KOPT-K1 (cell line): ENCODE measurements at regions not wholly inside any gene's neighbourhood (a gene's known extent, or its start where the extent isn't known, plus 50 kb on each side); places are given as distances from the start of the nearest gene placed in this dataset.

Source experiments
- H3K27ac ChIP-seq: fragments of 200-600 bp; sonication (generic); 2 replicates; pipeline ENCODE4 v1.5.1; 2016; ENCODE audit warnings: antibody characterized with exemption, mild to moderate bottlenecking, low read depth, low read length; ENCODE audit not compliant: poor library complexity, severe bottlenecking
- H3K36me3 ChIP-seq: fragments of 200-600 bp; sonication (generic); 2 replicates; pipeline ENCODE4 v1.5.1; 2017; ENCODE audit warnings: antibody characterized with exemption, mild to moderate bottlenecking, low read length, moderate library complexity; ENCODE audit not compliant: insufficient read depth
- H3K9me3 ChIP-seq: fragments of 200-600 bp; sonication (generic); 2 replicates; pipeline ENCODE4 v1.5.1; 2017; ENCODE audit warnings: antibody characterized with exemption, low read length, mild to moderate bottlenecking; ENCODE audit not compliant: insufficient read depth, poor library complexity, severe bottlenecking

GRCh38 chr19:46954502-46954992 lies 65.1 kb upstream of the NPAS1 start:
- H3K36me3 ChIP-seq, result peaks cover 30% of the 10 kb centered on the region
- H3K27ac ChIP-seq, result peak overlapping the region; percentile 63

GRCh38 chr19:46954993-46955812 lies 64.4 kb upstream of the NPAS1 start:
- Histone ChIP-seq H3K27ac (peak overlapping the region; percentile 63), H3K36me3 (peaks cover 26% of the 10 kb centered on the region), H3K9me3 (no peaks in the 10 kb centered on the region)

More at GRCh38 chr19:46954502-46954992, 65.1 kb upstream of the NPAS1 start:
- H3K9me3 ChIP-seq, result no peaks in the 10 kb centered on the region

GRCh38 chr19:46955813-46956371 lies 63.7 kb upstream of the NPAS1 start:
- peak overlapping the region; percentile 45 for H3K27ac ChIP-seq
- H3K36me3 ChIP-seq, result peaks cover 25% of the 10 kb centered on the region
- no peaks in the 10 kb centered on the region for H3K9me3 ChIP-seq

DNA sequence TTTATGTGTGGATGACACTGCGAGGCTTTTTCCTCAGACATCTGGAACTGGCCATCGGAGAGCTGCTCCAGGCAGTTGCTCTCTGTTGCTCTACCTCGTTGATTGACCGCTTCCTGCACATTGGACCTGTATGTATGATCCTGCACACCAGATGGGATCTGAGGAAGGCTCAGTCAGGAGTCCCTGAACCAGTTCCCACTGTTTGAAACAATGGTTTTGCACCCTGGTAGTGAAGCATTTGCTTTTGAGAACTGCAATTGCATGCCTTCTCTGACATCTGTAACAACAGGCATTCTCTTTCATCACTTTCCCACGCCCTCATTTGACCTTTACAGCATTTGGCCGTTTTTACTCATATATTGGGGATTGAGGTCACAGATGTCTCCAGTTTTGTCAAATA lies 61.1 kb upstream of the NPAS1 start:
- Histone ChIP-seq H3K27ac (peak overlapping the region; percentile 39), H3K36me3 (peaks cover 10% of the 10 kb centered on the region; the same call in 1 of the 2 replicates), H3K9me3 (no peaks in the 10 kb centered on the region)

- no peak overlapping the region for H3K27ac ChIP-seq
- peaks cover 10% of the 10 kb centered on the region for H3K36me3 ChIP-seq
- H3K9me3 ChIP-seq, result no peaks in the 10 kb centered on the region
Measured at GRCh38 chr19:46959894-46960556, 59.6 kb upstream of the NPAS1 start.

DNA sequence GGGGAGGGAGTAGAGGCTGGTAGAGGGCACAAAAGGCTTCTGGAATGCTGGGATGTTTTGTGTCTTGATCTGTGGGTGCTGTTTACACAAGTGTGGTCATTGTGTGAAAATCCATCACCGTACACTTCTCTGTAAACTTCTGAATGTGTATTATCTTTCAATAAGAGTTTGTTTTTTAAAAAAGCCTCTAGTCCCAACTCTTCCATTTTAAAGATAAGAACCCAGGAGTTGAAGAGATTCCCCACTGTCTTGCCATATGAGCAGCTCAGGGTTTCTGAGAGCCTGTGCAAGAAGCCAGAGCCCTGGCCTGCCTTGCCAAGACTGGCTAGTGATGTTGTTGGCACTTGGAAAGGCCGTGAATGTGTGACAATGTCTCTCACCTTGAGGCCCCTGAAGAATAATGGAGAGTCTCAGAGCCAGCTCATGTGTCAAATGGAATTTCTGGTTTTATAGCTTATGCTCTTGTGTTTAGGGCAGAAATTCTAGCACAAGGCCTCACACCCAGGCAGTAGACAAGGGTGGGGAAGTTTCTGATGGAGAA lies 57.5 kb upstream of the NPAS1 start:
- peaks cover 17% of the 10 kb centered on the region for H3K36me3 ChIP-seq
- no peak overlapping the region for H3K27ac ChIP-seq
- no peaks in the 10 kb centered on the region for H3K9me3 ChIP-seq

GRCh38 chr19:46963093-46963734 lies 56.4 kb upstream of the NPAS1 start:
- Histone ChIP-seq H3K27ac (no peak overlapping the region), H3K9me3 (no peaks in the 10 kb centered on the region), H3K36me3 (peaks cover 21% of the 10 kb centered on the region)

- peak overlapping the region; percentile 40 for H3K27ac ChIP-seq
- peaks cover 43% of the 10 kb centered on the region for H3K36me3 ChIP-seq
Measured at GRCh38 chr19:46967578-46968032, 52.0 kb upstream of the NPAS1 start.

More at GRCh38 chr19:46967578-46968032, 52.0 kb upstream of the NPAS1 start:
- H3K9me3 ChIP-seq, result no peaks in the 10 kb centered on the region
